ENCODE measurements at regions not wholly inside any gene's neighbourhood (a gene's known extent, or its start where the extent isn't known, plus 50 kb on each side); places are given as distances from the start of the nearest gene placed in this dataset.

DNA sequence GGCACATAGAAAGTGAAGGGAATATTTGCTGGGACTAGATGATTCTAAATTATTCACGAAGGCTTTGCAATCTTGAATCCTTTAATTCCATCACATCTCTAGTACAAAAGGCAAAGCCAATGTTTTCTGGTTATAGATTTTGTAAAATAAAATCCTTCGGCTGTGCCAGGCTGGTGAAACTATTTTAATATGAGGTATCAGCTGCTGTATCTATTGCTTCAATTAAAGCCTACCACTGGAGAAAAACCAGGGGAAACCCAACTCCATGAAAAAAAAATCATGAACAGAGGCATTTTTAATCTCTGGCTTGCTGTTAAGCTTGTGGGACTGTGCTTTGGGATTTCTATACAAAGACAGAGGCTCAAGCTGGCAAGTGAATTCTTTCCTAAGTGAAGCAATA, 271.8 kb downstream of the QKI start:
- TF ChIP-seq, protein P1, sequence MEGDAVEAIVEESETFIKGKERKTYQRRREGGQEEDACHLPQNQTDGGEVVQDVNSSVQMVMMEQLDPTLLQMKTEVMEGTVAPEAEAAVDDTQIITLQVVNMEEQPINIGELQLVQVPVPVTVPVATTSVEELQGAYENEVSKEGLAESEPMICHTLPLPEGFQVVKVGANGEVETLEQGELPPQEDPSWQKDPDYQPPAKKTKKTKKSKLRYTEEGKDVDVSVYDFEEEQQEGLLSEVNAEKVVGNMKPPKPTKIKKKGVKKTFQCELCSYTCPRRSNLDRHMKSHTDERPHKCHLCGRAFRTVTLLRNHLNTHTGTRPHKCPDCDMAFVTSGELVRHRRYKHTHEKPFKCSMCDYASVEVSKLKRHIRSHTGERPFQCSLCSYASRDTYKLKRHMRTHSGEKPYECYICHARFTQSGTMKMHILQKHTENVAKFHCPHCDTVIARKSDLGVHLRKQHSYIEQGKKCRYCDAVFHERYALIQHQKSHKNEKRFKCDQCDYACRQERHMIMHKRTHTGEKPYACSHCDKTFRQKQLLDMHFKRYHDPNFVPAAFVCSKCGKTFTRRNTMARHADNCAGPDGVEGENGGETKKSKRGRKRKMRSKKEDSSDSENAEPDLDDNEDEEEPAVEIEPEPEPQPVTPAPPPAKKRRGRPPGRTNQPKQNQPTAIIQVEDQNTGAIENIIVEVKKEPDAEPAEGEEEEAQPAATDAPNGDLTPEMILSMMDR (IDR thresholded peaks at IDR 0.05), result no peak
- no peak for TF ChIP-seq POLR2A (IDR thresholded peaks at IDR 0.05)
